ENCODE measurements at regions not wholly inside any gene's neighbourhood (a gene's known extent, or its start where the extent isn't known, plus 50 kb on each side); places are given as distances from the start of the nearest gene placed in this dataset.

- DNase-seq = no peak
These were observed 66.8 kb upstream of the NKX1-1 start for GRCh38 chr4:1472911-1473518.

- no peak for DNase-seq
These were observed 66.0 kb upstream of the NKX1-1 start for GRCh38 chr4:1472148-1472797.

- no peak for DNase-seq
These were observed 65.4 kb upstream of the NKX1-1 start for GRCh38 chr4:1471443-1472147.

GRCh38 chr4:1470816-1471442, 64.7 kb upstream of the NKX1-1 start:
- no peak for DNase-seq

- no peak for DNase-seq
These were observed 64.1 kb upstream of the NKX1-1 start for GRCh38 chr4:1470393-1470670.

- no peak for DNase-seq
These were observed 63.6 kb upstream of the NKX1-1 start for GRCh38 chr4:1469607-1470392.

- no peak for DNase-seq
These were observed 62.8 kb upstream of the NKX1-1 start for GRCh38 chr4:1469043-1469442.

GRCh38 chr4:1467581-1468458, 61.6 kb upstream of the NKX1-1 start:
- DNase-seq = no peak

GRCh38 chr4:1466863-1467165, 60.6 kb upstream of the NKX1-1 start:
- DNase-seq = no peak

GRCh38 chr4:1466034-1466862, 60.0 kb upstream of the NKX1-1 start:
- DNase-seq = no peak

GRCh38 chr4:1465173-1466033, 59.2 kb upstream of the NKX1-1 start:
- DNase-seq = no peak

GRCh38 chr4:1464581-1465171, 58.4 kb upstream of the NKX1-1 start:
- DNase-seq = no peak

GRCh38 chr4:1463927-1464540, 57.8 kb upstream of the NKX1-1 start:
- no peak for DNase-seq

- DNase-seq = no peak
These were observed 57.1 kb upstream of the NKX1-1 start for GRCh38 chr4:1463088-1463926.

- DNase-seq = no peak
These were observed 56.5 kb upstream of the NKX1-1 start for GRCh38 chr4:1462768-1463075.

GRCh38 chr4:1462009-1462767, 55.9 kb upstream of the NKX1-1 start:
- no peak for DNase-seq

- DNase-seq = no peak
These were observed 55.0 kb upstream of the NKX1-1 start for GRCh38 chr4:1460967-1461868.
